ENCODE measurements at regions not wholly inside any gene's neighbourhood (a gene's known extent, or its start where the extent isn't known, plus 50 kb on each side); places are given as distances from the start of the nearest gene placed in this dataset.

DNA sequence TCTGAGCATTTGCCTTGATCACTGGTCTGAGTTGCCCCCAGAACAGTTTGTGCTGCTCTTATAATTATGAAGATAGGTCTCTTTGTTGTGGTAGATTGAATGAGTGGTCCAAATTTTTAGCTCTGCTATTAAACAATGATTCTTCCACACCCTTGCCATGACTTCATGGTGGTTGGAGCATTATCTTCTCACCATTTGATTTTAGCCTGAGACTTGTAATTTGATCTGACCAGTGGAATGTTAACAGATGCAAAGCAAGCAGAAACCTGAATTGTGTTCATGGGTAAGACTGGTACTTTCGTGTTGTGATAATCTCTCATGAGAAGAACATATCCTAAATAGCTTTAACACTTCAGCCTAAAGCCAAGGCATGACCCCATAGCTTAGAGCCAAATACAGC lies 139.1 kb downstream of the TFPI2 start:
- DNase-seq: no peak
- Histone ChIP-seq H3K27me3 (no peaks in the 10 kb centered on the region), H3K9me3 (replicated peaks in 1 of 3) (no peaks in the 10 kb centered on the region), H3K36me3 (replicated peaks in 1 of 2) (no peaks in the 10 kb centered on the region), H3K4me1 (replicated peaks in 1 of 2) (no peaks in the 10 kb centered on the region), H3K27ac (no peak overlapping the region), H3K4me3 (no peak overlapping the region)
- TF ChIP-seq POLR2A (IDR thresholded peaks at IDR 0.05): no peak
- TF ChIP-seq, protein P1, sequence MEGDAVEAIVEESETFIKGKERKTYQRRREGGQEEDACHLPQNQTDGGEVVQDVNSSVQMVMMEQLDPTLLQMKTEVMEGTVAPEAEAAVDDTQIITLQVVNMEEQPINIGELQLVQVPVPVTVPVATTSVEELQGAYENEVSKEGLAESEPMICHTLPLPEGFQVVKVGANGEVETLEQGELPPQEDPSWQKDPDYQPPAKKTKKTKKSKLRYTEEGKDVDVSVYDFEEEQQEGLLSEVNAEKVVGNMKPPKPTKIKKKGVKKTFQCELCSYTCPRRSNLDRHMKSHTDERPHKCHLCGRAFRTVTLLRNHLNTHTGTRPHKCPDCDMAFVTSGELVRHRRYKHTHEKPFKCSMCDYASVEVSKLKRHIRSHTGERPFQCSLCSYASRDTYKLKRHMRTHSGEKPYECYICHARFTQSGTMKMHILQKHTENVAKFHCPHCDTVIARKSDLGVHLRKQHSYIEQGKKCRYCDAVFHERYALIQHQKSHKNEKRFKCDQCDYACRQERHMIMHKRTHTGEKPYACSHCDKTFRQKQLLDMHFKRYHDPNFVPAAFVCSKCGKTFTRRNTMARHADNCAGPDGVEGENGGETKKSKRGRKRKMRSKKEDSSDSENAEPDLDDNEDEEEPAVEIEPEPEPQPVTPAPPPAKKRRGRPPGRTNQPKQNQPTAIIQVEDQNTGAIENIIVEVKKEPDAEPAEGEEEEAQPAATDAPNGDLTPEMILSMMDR (IDR thresholded peaks at IDR 0.05): no peak
- WGBS, 4 donors: 50 to 74% (median 66%) methylated on average over 1 of the region's 1 CpG
- intact Hi-C loops (cut with DNase I): no loop called here

DNA sequence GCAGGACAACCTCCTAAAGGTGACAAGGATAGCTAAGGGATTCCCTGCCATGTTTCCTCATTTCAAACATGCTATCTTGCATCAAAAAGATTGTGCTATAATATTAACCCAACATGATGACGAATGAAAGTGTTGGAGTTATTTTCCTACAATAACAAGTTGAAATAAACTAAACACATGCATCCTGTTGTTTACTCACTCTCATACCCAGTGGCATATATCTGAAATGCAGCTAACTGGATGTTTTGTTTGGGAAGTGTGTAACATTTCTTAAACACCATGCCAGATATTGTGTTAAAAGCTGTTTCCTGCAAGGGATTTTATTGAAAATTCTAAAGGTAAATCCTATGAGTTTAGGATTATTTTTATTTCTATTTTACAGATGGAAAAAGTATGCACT lies 139.6 kb downstream of the TFPI2 start:
- Histone ChIP-seq H3K27me3 (no peaks in the 10 kb centered on the region), H3K27ac (no peak overlapping the region), H3K36me3 (replicated peaks in 1 of 2) (no peaks in the 10 kb centered on the region), H3K4me1 (replicated peaks in 1 of 2) (no peaks in the 10 kb centered on the region), H3K4me3 (no peak overlapping the region), H3K9me3 (replicated peaks in 1 of 3) (no peaks in the 10 kb centered on the region)
- WGBS, 4 donors: 42 to 70% (median 53%) methylated on average over 1 of the region's 1 CpG
- no peak for TF ChIP-seq POLR2A (IDR thresholded peaks at IDR 0.05)
- TF ChIP-seq, protein P1 (IDR thresholded peaks at IDR 0.05): no peak
- intact Hi-C loops (cut with DNase I): no loop called here
- DNase-seq: no peak

GRCh38 chr7:93747019-93747418 lies 143.5 kb downstream of the TFPI2 start:
- no peaks in the 10 kb centered on the region for H3K9me3 ChIP-seq (replicated peaks in 1 of 3)
- TF ChIP-seq, protein P1 (IDR thresholded peaks at IDR 0.05): no peak
- TF ChIP-seq POLR2A (IDR thresholded peaks at IDR 0.05): no peak
- intact Hi-C loops (cut with DNase I): no loop called here

GRCh38 chr7:93739424-93739823 lies 151.1 kb downstream of the TFPI2 start:
- Histone ChIP-seq H3K36me3 (replicated peaks in 1 of 2) (no peaks in the 10 kb centered on the region), H3K4me3 (no peak overlapping the region), H3K27me3 (no peaks in the 10 kb centered on the region), H3K4me1 (replicated peaks in 1 of 2) (no peaks in the 10 kb centered on the region), H3K9me3 (replicated peaks in 1 of 3) (no peaks in the 10 kb centered on the region), H3K27ac (no peak overlapping the region)
- DNase-seq: no peak
- TF ChIP-seq, protein P1 (IDR thresholded peaks at IDR 0.05): no peak
- TF ChIP-seq POLR2A (IDR thresholded peaks at IDR 0.05): no peak
- intact Hi-C loops (cut with DNase I): no loop called here

More at GRCh38 chr7:93747019-93747418, 143.5 kb downstream of the TFPI2 start:
- no peak overlapping the region for H3K27ac ChIP-seq
- H3K36me3 ChIP-seq (replicated peaks in 1 of 2): no peaks in the 10 kb centered on the region
- H3K4me1 ChIP-seq (replicated peaks in 1 of 2): no peaks in the 10 kb centered on the region
- H3K27me3 ChIP-seq: no peaks in the 10 kb centered on the region
- DNase-seq: no peak
- no peak overlapping the region for H3K4me3 ChIP-seq
- WGBS, 4 donors: 72 to 81% (median 80%) methylated on average over 3 of the region's 3 CpGs
